Suppressor macrophage treated with lipopolysaccharide for 1 hour (primary cell): ENCODE measurements at regions not wholly inside any gene's neighbourhood (a gene's known extent, or its start where the extent isn't known, plus 50 kb on each side); places are given as distances from the start of the nearest gene placed in this dataset.
A peak's percentile ranks its signal among the peaks of the same experiment; 100 is the strongest.
"Not testable (repeated sequence)": the region's sequence is repeated elsewhere in the genome, so short reads cannot be mapped to it uniquely, and the experiment has no call there.

Source experiments
- DNase-seq, 3 donors: peaks; one replicate each; pipeline ENCODE4 v3.0.0-alpha.2; 2020 to 2022

GRCh38 chr2:133624551-133624950, 56.3 kb upstream of the NCKAP5 start:
- no peak for DNase-seq

GRCh38 chr2:133627741-133628140, 59.5 kb upstream of the NCKAP5 start:
- DNase-seq: no peak

- DNase-seq: no peak
Measured at GRCh38 chr2:133633309-133633708, 65.0 kb upstream of the NCKAP5 start.

- DNase-seq: no peak
Measured at GRCh38 chr2:133633881-133634409, 65.7 kb upstream of the NCKAP5 start.

DNA sequence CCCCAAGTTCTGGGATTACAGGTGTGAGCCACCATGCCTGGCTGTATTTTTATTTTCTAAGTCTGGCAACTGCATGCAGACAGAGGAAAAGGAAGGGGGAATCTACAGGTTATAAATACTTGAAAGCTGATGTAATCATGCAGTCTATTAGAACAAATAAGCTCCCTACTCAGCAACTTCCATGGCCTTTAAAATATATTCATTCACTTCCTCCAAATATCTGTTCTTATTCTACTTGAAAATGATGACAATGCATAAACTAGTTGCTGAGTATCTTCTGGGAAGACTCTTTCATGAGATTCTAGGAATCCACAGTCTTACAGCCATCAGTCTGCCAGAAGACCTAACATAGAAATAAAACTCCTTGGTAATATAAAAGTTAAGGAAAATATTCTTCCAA, 66.9 kb upstream of the NCKAP5 start:
- no peak for DNase-seq

DNA sequence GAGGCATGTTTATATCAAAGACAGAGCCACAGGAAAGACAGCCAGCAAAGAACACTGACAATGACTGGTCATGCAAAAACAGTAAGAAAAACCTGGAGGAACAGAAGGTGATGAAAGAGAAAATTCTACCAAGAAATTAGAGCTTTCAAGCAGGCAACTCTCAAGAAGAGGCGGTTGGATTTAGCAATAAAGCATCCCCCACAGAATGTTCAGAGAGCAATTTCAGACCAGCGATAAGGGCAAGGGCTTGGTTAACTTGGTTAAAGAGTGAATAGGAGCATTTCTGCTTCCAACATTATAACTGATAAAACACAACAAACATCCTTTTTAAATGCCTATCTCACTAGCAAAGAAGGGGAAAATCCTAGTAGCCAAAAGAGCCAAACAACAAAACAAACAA, 68.0 kb upstream of the NCKAP5 start:
- DNase-seq: no peak

DNA sequence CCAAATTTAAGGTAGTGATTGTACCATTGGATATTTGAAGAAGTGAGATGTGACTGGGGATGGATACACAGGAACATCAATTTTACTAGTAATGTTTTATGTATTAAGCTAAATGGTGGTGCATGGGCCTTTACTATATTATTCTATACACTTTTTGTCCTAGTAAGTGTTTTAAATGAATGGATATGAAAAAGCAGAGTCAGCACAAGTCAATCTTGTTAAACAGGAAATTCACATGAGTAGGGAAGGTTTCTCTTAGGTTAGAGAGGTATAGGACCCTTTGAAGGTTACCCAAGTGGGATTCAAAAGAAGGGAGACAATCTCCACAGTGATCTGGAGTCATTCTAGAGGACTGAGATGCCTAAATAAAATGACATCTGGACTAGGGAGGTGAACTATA, 71.8 kb upstream of the NCKAP5 start:
- DNase-seq: no peak

DNA sequence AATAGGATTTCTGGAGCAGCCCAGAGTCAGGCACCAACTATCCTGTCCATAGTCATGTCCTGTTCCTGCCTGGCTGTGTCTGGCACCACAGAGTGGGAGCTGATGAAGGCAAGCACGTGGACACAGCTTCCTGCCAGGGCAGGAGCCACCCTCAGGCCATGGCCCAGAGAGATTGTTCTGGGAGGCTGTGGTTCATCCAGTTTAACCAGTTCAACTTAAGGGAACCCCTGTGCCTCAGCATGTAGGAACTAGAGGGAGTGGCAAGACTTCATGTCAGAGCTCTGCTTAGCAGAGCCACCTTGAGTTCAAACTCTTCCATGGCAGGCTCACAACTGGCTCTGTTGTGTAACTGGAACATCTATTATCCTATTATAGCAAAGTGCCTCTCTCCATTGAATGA, 73.2 kb upstream of the NCKAP5 start:
- DNase-seq: no peak

- no peak for DNase-seq
Measured at GRCh38 chr2:133641942-133642725, 73.9 kb upstream of the NCKAP5 start.

GRCh38 chr2:133642791-133643191, 74.5 kb upstream of the NCKAP5 start:
- no peak for DNase-seq

GRCh38 chr2:133643863-133644262, 75.6 kb upstream of the NCKAP5 start:
- DNase-seq: no peak

- DNase-seq: no peak
Measured at GRCh38 chr2:133644846-133645245, 76.6 kb upstream of the NCKAP5 start.

- DNase-seq: not testable (repeated sequence)
Measured at GRCh38 chr2:133647386-133647785, 79.1 kb upstream of the NCKAP5 start.

DNA sequence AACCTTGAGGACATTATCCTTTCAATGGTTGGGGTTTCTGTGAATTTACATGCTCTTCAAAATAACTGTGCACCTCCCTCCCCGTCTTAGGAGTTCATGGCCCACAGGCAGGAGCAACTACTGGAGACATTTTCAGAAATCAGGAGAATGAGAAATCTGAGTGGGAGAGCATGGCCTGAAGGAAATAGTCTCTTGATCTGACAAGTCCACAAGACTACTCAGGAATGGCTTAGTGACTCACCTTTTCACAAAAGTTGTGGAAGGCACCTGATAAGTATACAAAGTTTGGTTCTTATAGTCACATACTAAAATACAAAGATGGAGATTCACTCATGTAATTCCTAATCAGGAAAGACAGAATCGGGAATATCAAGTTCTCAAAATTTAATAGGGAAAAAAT, 83.6 kb upstream of the NCKAP5 start:
- DNase-seq: no peak

DNA sequence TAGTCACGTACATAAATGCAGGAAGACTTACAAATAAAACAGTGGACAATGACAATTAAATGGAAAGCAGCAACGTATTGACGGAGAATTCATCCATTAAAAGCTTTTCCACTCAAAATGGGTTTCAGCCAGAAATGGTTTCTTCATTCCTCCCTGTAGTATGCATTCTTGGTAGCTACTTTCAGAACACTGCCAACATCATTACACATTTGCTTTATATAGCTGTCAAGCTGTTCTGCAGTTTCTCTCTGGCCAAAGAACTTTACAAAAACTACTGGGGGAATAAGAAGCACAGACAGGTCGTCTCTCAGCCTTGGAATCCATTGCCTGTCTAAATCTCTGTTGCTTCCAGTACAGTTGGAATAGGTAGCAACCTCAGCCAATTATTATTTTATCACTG, 84.1 kb upstream of the NCKAP5 start:
- DNase-seq: no peak

DNA sequence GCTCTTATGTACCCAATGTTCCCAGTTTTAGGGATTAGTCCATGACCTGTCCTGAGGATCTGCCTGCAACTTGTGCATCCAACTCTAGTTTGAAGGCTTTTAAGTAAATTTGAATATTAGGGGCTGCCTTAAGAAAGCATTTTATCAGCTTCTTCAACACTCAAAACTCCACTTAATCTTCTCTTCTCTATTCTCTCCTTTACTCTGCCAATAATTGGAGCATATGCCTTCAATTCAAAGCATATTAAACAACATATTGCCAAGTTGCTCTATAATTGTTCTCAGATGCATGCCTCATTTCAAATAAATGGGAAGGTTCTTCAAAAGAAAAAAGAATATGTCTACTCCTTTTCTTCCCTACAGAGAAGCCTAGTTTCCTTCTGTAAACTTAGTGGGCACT, 84.8 kb upstream of the NCKAP5 start:
- no peak for DNase-seq

DNA sequence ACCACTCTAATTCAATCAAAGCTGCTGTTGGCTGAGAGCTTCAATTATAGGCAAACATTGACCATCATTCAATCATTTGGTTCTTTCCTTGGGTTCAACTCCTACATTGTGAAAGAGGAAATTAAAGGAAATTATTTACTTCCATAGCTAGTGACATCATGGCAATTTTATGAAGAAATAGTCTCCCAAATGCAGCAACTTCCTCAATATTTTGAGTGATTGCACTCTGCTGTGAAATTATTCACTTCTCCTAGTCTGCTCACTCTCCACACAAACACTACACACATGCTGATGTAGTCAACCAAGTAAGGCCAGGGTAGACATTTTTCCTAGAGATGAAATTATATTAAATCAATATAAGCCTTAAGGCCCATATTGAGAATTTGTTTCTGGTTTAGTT, 86.7 kb upstream of the NCKAP5 start:
- peak in 1 of 3 donors; percentile 21 for DNase-seq

DNA sequence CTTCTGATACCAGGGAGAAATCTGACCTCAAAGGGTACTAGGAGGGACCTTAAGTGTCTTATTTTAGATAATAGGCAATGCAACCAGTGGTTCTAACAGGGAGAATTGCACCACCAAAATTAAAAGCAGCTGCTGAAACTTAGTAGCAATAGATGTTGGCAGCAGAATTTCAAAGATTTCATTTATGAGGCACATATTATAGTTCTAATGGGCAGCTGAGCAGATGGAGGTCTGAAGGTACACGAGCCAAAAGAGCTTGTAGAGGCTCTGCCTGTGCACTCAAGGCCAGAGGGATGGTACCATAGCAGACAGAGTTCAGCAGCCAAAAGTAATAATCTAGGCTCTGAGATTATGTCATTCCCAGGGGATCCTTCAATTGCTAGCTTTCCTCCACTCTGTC, 87.3 kb upstream of the NCKAP5 start:
- no peak for DNase-seq

DNA sequence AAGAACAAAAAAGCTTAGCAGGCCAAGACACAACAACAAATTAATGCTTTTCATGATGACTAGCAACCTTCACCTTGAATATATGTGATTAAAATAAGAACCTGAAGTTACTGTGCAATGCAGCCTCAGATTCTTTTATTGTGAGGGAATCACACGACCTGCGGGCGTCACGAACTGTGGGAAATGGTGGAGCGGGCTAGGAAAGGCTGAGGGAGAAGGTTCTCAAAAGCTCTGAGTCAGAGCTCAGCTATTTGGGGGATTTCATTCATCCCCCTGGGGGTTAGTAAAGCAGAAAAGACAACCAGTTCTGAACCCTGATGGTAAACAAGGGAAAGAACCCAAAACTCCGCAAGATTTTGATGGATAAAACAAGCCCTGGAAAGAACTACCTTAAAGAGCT, 89.3 kb upstream of the NCKAP5 start:
- DNase-seq: no peak

- DNase-seq: no peak
Measured at GRCh38 chr2:133658020-133658903, 90.0 kb upstream of the NCKAP5 start.

DNA sequence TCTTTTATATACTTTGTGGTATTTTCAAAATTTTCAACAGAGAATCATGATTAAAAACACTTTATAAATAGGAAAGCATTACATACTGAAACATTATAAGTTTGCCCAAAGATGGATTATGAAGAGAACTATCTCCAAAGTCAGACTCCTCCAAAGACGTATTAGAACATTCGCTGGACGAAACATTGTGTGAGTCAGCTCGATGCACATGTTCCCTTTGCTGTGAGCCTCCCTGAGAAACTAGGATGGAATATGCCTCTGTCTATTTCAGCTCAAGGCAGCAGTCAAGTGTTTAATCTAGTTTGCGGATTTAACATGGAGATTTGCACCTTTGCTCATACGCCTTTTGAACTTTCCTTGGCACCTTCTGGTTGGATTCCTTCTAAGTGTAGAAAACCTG, 92.2 kb upstream of the NCKAP5 start:
- no peak for DNase-seq

DNA sequence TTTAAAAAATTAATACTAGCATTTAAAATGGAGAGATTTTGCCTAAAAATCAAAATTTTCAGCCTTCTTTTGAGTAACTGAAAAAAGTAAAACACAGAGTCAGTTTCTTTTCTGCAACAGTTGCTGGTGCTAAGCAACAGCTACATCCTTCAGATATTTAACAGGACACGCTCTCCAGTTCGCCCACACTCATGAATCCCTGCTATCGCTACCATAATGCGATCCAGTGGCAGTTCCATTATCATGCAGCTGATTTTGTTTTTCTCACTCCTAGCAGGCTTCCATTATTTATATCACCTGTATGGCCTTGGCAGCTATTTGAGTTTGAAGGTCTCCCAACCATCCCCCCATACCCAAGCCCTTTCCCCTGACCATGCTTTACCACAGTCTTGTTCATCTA, 93.1 kb upstream of the NCKAP5 start:
- DNase-seq: no peak

- no peak for DNase-seq
Measured at GRCh38 chr2:133666621-133667020, 98.4 kb upstream of the NCKAP5 start.

DNA sequence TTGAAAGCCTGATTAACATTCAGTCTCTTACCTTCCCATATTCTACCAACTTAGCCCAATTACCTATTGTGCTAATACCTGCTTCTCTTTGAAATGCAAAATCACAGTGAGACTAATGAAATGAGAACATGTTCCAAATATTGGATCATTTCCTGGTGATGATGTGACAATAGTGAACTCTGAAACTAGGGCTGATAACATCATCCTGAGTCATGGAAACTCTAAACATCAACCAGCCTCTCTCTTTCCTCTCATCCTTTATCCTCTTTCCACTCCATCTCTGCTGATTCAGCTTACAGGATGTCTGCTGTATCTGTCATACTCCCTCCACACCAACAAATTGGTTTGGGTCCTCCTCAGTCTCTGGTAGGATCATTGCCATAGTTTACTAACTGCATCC, 98.8 kb upstream of the NCKAP5 start:
- no peak for DNase-seq
